ENCODE measurements at regions not wholly inside any gene's neighbourhood (a gene's known extent, or its start where the extent isn't known, plus 50 kb on each side); places are given as distances from the start of the nearest gene placed in this dataset.
"Not testable (repeated sequence)": the region's sequence is repeated elsewhere in the genome, so short reads cannot be mapped to it uniquely, and the experiment has no call there.

GRCh38 chr2:90027231-90027643 is 1335.8 kb downstream of the RPIA start:
- TF ChIP-seq CTCF, EZH2 (IDR thresholded peaks at IDR 0.05): not testable (repeated sequence)
